IPS-18a (cell line): ENCODE measurements at regions not wholly inside any gene's neighbourhood (a gene's known extent, or its start where the extent isn't known, plus 50 kb on each side); places are given as distances from the start of the nearest gene placed in this dataset.

Experiments used
- H3K27ac ChIP-seq: one replicate; pipeline ENCODE4 v1.5.1; 2013; ENCODE audit warnings: low read length
- H3K27me3 ChIP-seq: one replicate; pipeline ENCODE4 v1.6.1; 2013; ENCODE audit warnings: mild to moderate bottlenecking, low read length; ENCODE audit not compliant: control insufficient read depth, insufficient read depth
- H3K36me3 ChIP-seq: one replicate; pipeline ENCODE4 v1.6.1; 2013; ENCODE audit warnings: low read depth, low read length; ENCODE audit not compliant: control insufficient read depth
- H3K4me1 ChIP-seq: one replicate; pipeline ENCODE4 v1.6.1; 2013; ENCODE audit warnings: low read depth, low read length; ENCODE audit not compliant: control insufficient read depth
- H3K4me3 ChIP-seq: one replicate; pipeline ENCODE4 v1.5.1; 2013; ENCODE audit warnings: low read length
- H3K9ac ChIP-seq: one replicate; pipeline ENCODE4 v1.6.1; 2013; ENCODE audit warnings: mild to moderate bottlenecking, low read length, moderate library complexity
- H3K9me3 ChIP-seq: one replicate; pipeline ENCODE4 v1.6.1; 2013; ENCODE audit warnings: low read depth, low read length; ENCODE audit not compliant: control insufficient read depth

GRCh38 chr21:27129215-27129614, 162.3 kb upstream of the ADAMTS5 start:
- Histone ChIP-seq H3K36me3 (no peaks in the 10 kb centered on the region), H3K9me3 (no peaks in the 10 kb centered on the region), H3K4me1 (peaks cover 3% of the 10 kb centered on the region), H3K27me3 (no peaks in the 10 kb centered on the region), H3K9ac (no peak overlapping the region), H3K27ac (no peak overlapping the region), H3K4me3 (no peak overlapping the region)

GRCh38 chr21:27126140-27126539, 159.3 kb upstream of the ADAMTS5 start:
- Histone ChIP-seq H3K27me3 (no peaks in the 10 kb centered on the region), H3K27ac (no peak overlapping the region), H3K4me3 (no peak overlapping the region), H3K9me3 (no peaks in the 10 kb centered on the region), H3K9ac (no peak overlapping the region), H3K36me3 (no peaks in the 10 kb centered on the region), H3K4me1 (no peaks in the 10 kb centered on the region)

- no peaks in the 10 kb centered on the region for H3K36me3 ChIP-seq
- no peaks in the 10 kb centered on the region for H3K9me3 ChIP-seq
Observed at GRCh38 chr21:27122686-27123085, 155.8 kb upstream of the ADAMTS5 start.

GRCh38 chr21:27114111-27114510, 147.2 kb upstream of the ADAMTS5 start:
- Histone ChIP-seq H3K9ac (no peak overlapping the region), H3K4me3 (no peak overlapping the region), H3K9me3 (no peaks in the 10 kb centered on the region), H3K4me1 (peaks cover 5% of the 10 kb centered on the region), H3K27ac (no peak overlapping the region), H3K27me3 (no peaks in the 10 kb centered on the region), H3K36me3 (no peaks in the 10 kb centered on the region)

More at GRCh38 chr21:27122686-27123085, 155.8 kb upstream of the ADAMTS5 start:
- no peaks in the 10 kb centered on the region for H3K27me3 ChIP-seq
- H3K27ac ChIP-seq = no peak overlapping the region
- H3K4me3 ChIP-seq = no peak overlapping the region
- no peaks in the 10 kb centered on the region for H3K4me1 ChIP-seq
- no peak overlapping the region for H3K9ac ChIP-seq

GRCh38 chr21:27112186-27112585, 145.3 kb upstream of the ADAMTS5 start:
- Histone ChIP-seq H3K9ac (no peak overlapping the region), H3K4me1 (peaks cover 5% of the 10 kb centered on the region), H3K4me3 (no peak overlapping the region), H3K27ac (no peak overlapping the region), H3K9me3 (no peaks in the 10 kb centered on the region), H3K36me3 (no peaks in the 10 kb centered on the region), H3K27me3 (no peaks in the 10 kb centered on the region)

GRCh38 chr21:27110956-27111355, 144.1 kb upstream of the ADAMTS5 start:
- Histone ChIP-seq H3K9ac (no peak overlapping the region), H3K9me3 (no peaks in the 10 kb centered on the region), H3K27ac (no peak overlapping the region), H3K4me1 (peaks cover 5% of the 10 kb centered on the region), H3K27me3 (no peaks in the 10 kb centered on the region), H3K36me3 (no peaks in the 10 kb centered on the region), H3K4me3 (no peak overlapping the region)

- Histone ChIP-seq H3K4me1 (peaks cover 5% of the 10 kb centered on the region), H3K4me3 (no peak overlapping the region), H3K27me3 (no peaks in the 10 kb centered on the region), H3K9me3 (no peaks in the 10 kb centered on the region), H3K9ac (no peak overlapping the region), H3K27ac (no peak overlapping the region), H3K36me3 (no peaks in the 10 kb centered on the region)
Observed at GRCh38 chr21:27108701-27109100, 141.8 kb upstream of the ADAMTS5 start.

- H3K9me3 ChIP-seq = no peaks in the 10 kb centered on the region
- no peak overlapping the region for H3K27ac ChIP-seq
- no peak overlapping the region for H3K4me3 ChIP-seq
- no peaks in the 10 kb centered on the region for H3K27me3 ChIP-seq
- H3K36me3 ChIP-seq = no peaks in the 10 kb centered on the region
- peaks cover 5% of the 10 kb centered on the region for H3K4me1 ChIP-seq
- H3K9ac ChIP-seq = no peak overlapping the region
Observed at GRCh38 chr21:27108228-27108627, 141.3 kb upstream of the ADAMTS5 start.

- no peaks in the 10 kb centered on the region for H3K4me1 ChIP-seq
- H3K27ac ChIP-seq = no peak overlapping the region
- H3K9me3 ChIP-seq = no peaks in the 10 kb centered on the region
- no peaks in the 10 kb centered on the region for H3K27me3 ChIP-seq
- no peak overlapping the region for H3K4me3 ChIP-seq
- H3K9ac ChIP-seq = no peak overlapping the region
- H3K36me3 ChIP-seq = no peaks in the 10 kb centered on the region
Observed at GRCh38 chr21:27104846-27105431, 138.1 kb upstream of the ADAMTS5 start.

GRCh38 chr21:27103768-27104167, 136.9 kb upstream of the ADAMTS5 start:
- Histone ChIP-seq H3K4me1 (no peaks in the 10 kb centered on the region), H3K36me3 (no peaks in the 10 kb centered on the region), H3K27ac (no peak overlapping the region), H3K27me3 (no peaks in the 10 kb centered on the region), H3K9me3 (no peaks in the 10 kb centered on the region), H3K9ac (no peak overlapping the region), H3K4me3 (no peak overlapping the region)

GRCh38 chr21:27101523-27101922, 134.6 kb upstream of the ADAMTS5 start:
- H3K27ac ChIP-seq = no peak overlapping the region
- no peak overlapping the region for H3K9ac ChIP-seq
- no peaks in the 10 kb centered on the region for H3K27me3 ChIP-seq
- no peaks in the 10 kb centered on the region for H3K4me1 ChIP-seq
- H3K9me3 ChIP-seq = no peaks in the 10 kb centered on the region
- no peak overlapping the region for H3K4me3 ChIP-seq
- H3K36me3 ChIP-seq = no peaks in the 10 kb centered on the region

- Histone ChIP-seq H3K9ac (no peak overlapping the region), H3K9me3 (no peaks in the 10 kb centered on the region), H3K4me3 (no peak overlapping the region), H3K36me3 (no peaks in the 10 kb centered on the region), H3K27ac (no peak overlapping the region), H3K27me3 (no peaks in the 10 kb centered on the region), H3K4me1 (no peaks in the 10 kb centered on the region)
Observed at GRCh38 chr21:27094184-27094948, 127.5 kb upstream of the ADAMTS5 start.
